ENCODE measurements at regions not wholly inside any gene's neighbourhood (a gene's known extent, or its start where the extent isn't known, plus 50 kb on each side); places are given as distances from the start of the nearest gene placed in this dataset.

DNA sequence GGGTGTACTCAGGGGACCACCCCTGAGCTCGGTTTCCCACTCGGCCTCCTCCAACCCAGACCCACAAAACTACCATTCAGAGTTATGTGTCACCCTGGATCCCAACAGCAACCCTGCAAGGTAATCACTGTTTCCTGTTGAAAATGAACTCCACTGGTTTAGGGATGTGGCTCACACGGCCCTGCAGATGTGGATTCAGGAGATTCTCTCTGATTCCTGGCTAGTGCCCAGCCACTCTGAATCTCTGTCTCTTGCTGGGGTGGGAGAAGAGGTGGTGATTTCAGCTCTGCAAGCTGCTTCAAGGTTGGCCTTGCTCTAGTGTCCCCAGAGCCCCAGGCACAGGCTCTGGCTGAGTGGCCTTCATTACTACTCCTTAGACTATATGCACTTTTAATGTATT, 1231.6 kb downstream of the TBC1D22A start:
- TF ChIP-seq, protein P1, sequence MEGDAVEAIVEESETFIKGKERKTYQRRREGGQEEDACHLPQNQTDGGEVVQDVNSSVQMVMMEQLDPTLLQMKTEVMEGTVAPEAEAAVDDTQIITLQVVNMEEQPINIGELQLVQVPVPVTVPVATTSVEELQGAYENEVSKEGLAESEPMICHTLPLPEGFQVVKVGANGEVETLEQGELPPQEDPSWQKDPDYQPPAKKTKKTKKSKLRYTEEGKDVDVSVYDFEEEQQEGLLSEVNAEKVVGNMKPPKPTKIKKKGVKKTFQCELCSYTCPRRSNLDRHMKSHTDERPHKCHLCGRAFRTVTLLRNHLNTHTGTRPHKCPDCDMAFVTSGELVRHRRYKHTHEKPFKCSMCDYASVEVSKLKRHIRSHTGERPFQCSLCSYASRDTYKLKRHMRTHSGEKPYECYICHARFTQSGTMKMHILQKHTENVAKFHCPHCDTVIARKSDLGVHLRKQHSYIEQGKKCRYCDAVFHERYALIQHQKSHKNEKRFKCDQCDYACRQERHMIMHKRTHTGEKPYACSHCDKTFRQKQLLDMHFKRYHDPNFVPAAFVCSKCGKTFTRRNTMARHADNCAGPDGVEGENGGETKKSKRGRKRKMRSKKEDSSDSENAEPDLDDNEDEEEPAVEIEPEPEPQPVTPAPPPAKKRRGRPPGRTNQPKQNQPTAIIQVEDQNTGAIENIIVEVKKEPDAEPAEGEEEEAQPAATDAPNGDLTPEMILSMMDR (IDR thresholded peaks at IDR 0.05) = no peak
- TF ChIP-seq POLR2AphosphoS5 (IDR thresholded peaks at IDR 0.05) = no peak
- no peak for TF ChIP-seq POLR2A (IDR thresholded peaks at IDR 0.05)
